GM23248 (cell line): ENCODE measurements at regions not wholly inside any gene's neighbourhood (a gene's known extent, or its start where the extent isn't known, plus 50 kb on each side); places are given as distances from the start of the nearest gene placed in this dataset.

Source experiments
- EZH2 ChIP-seq: fragments of 200-600 bp; sonication (generic); IDR thresholded peaks from 2 replicates; pipeline ENCODE4 v1.6.1; 2018; ENCODE audit warnings: antibody characterized with exemption, mild to moderate bottlenecking; ENCODE audit not compliant: insufficient read depth, poor library complexity, severe bottlenecking
- EZH2phosphoT487 ChIP-seq: fragments of 200-600 bp; sonication (generic); IDR thresholded peaks from 2 replicates; pipeline ENCODE4 v1.6.1; 2018; ENCODE audit warnings: antibody characterized with exemption, moderate library complexity, mild to moderate bottlenecking, low read depth; ENCODE audit not compliant: insufficient read depth

GRCh38 chr1:62955666-62956065, 171.7 kb downstream of the ATG4C start:
- no peak for TF ChIP-seq EZH2phosphoT487
- no peak for TF ChIP-seq EZH2
